IMR-90 (cell line): ENCODE measurements at regions not wholly inside any gene's neighbourhood (a gene's known extent, or its start where the extent isn't known, plus 50 kb on each side); places are given as distances from the start of the nearest gene placed in this dataset.

ENCODE experiments used
- ATAC-seq: fragments of 200-7000 bp; cut with Tn5 transposase; 2 replicates; pipeline ENCODE4 v1.9.1; 2020; ENCODE audit warnings: low read depth, mild to moderate bottlenecking, moderate library complexity
- BruUV-seq: library from RNA; stranded (reverse); fragments of 400-500 nt; replicated peaks from 2 replicates; lab custom pipeline; 2021; lab: Mats Ljungman, UMichigan
- CTCF ChIA-PET: fragments of 300-600 bp; formaldehyde crosslinking; extraction: SDS; loops from one replicate; lab custom pipeline; 2021; ENCODE audit warnings: antibody characterized with exemption; lab: Yijun Ruan, JAX
- POLR2A ChIA-PET: fragments of 300-600 bp; sonication (Branson Sonifier 250); formaldehyde crosslinking; loops from one replicate; lab custom pipeline; 2022; ENCODE audit warnings: antibody characterized with exemption; ENCODE audit not compliant: unreplicated experiment; lab: Charles Lee
- DNase-seq: peaks from one replicate; pipeline ENCODE4 v3.0.0; 2013
- H2AFZ ChIP-seq: replicated peaks from 2 replicates; pipeline ENCODE3; 2013; ENCODE audit warnings: low read length, mild to moderate bottlenecking; ENCODE audit not compliant: poor library complexity
- H2AK5ac ChIP-seq: 2 replicates; pipeline ENCODE4 v1.6.1; 2013; ENCODE audit warnings: low read depth, low read length, inconsistent platforms
- H2AK9ac ChIP-seq: replicated peaks from 2 replicates; pipeline ENCODE3; 2013; ENCODE audit warnings: mild to moderate bottlenecking, low read depth, low read length, moderate library complexity; ENCODE audit not compliant: poor library complexity
- H2BK120ac ChIP-seq: 2 replicates; pipeline ENCODE4 v1.6.1; 2013; ENCODE audit warnings: low read depth, low read length, inconsistent platforms
- H2BK15ac ChIP-seq: 3 replicates; pipeline ENCODE4 v1.6.1; 2013; ENCODE audit warnings: low read depth, low read length, inconsistent platforms
- H2BK20ac ChIP-seq: 2 replicates; pipeline ENCODE4 v1.6.1; 2013; ENCODE audit warnings: low read depth, mild to moderate bottlenecking, inconsistent platforms, low read length, moderate library complexity
- H2BK5ac ChIP-seq: 2 replicates; pipeline ENCODE4 v1.6.1; 2013; ENCODE audit warnings: mild to moderate bottlenecking, low read depth, low read length, inconsistent platforms; ENCODE audit not compliant: poor library complexity, severe bottlenecking
- H3K14ac ChIP-seq: replicated peaks from 2 replicates; pipeline ENCODE4 v1.6.1; 2013; ENCODE audit warnings: low read depth, low read length, inconsistent platforms
- H3K18ac ChIP-seq: 2 replicates; pipeline ENCODE4 v1.6.1; 2013; ENCODE audit warnings: low read depth, low read length, control low read depth
- H3K23ac ChIP-seq: 2 replicates; pipeline ENCODE4 v1.6.1; 2013; ENCODE audit warnings: low read depth, low read length, inconsistent platforms
- H3K27ac ChIP-seq: 2 replicates; pipeline ENCODE4 v1.5.1; 2013; ENCODE audit warnings: mild to moderate bottlenecking, control low read depth, low read length; ENCODE audit not compliant: insufficient read depth
- H3K27me3 ChIP-seq: 2 replicates; pipeline ENCODE4 v1.6.1; 2013; ENCODE audit warnings: low read length; ENCODE audit not compliant: control insufficient read depth, insufficient read depth
- H3K36me3 ChIP-seq: 2 replicates; pipeline ENCODE4 v1.6.1; 2013; ENCODE audit warnings: low read length, mixed read lengths; ENCODE audit not compliant: control insufficient read depth, insufficient read depth
- H3K4ac ChIP-seq: 2 replicates; pipeline ENCODE4 v1.6.1; 2013; ENCODE audit warnings: low read depth, low read length, inconsistent platforms
- H3K4me1 ChIP-seq: 2 replicates; pipeline ENCODE4 v1.6.1; 2013; ENCODE audit warnings: low read length, mixed read lengths; ENCODE audit not compliant: control insufficient read depth, insufficient read depth
- H3K4me2 ChIP-seq: 2 replicates; pipeline ENCODE4 v1.6.1; 2013; ENCODE audit warnings: low read depth, mild to moderate bottlenecking, control low read depth, low read length, moderate library complexity
- H3K4me3 ChIP-seq: 2 replicates; pipeline ENCODE4 v1.5.1; 2013; ENCODE audit warnings: low read depth, mild to moderate bottlenecking, control low read depth, low read length, moderate library complexity; ENCODE audit not compliant: insufficient read depth
- H3K56ac ChIP-seq: 2 replicates; pipeline ENCODE4 v1.6.1; 2013; ENCODE audit warnings: low read length, inconsistent platforms; ENCODE audit not compliant: insufficient read depth; ENCODE audit errors: extremely low read depth
- H3K79me1 ChIP-seq, 2 experiments: 2 replicates each; pipeline ENCODE4 v1.6.1; 2013; ENCODE audit warnings: low read length in 2 of 2, inconsistent platforms in 1 of 2, low read depth in 1 of 2
- H3K9ac ChIP-seq: 2 replicates; pipeline ENCODE4 v1.6.1; 2013; ENCODE audit warnings: low read depth, low read length, control low read depth
- H3K9me1 ChIP-seq: 2 replicates; pipeline ENCODE4 v1.6.1; 2013; ENCODE audit warnings: low read length, inconsistent platforms; ENCODE audit not compliant: insufficient read depth
- H3K9me3 ChIP-seq: 2 replicates; pipeline ENCODE4 v1.6.1; 2013; ENCODE audit warnings: low read length; ENCODE audit not compliant: control insufficient read depth, insufficient read depth
- H4K20me1 ChIP-seq: 2 replicates; pipeline ENCODE4 v1.6.1; 2013; ENCODE audit warnings: low read length, inconsistent platforms; ENCODE audit not compliant: insufficient read depth
- H4K5ac ChIP-seq: 2 replicates; pipeline ENCODE4 v1.6.1; 2013; ENCODE audit warnings: mild to moderate bottlenecking, low read depth, low read length, control low read depth
- H4K8ac ChIP-seq, 2 experiments: 2 replicates each; pipeline ENCODE4 v1.6.1; 2013; ENCODE audit warnings: low read depth in 2 of 2, low read length in 2 of 2, control low read depth in 1 of 2, inconsistent platforms in 1 of 2
- H4K91ac ChIP-seq: 2 replicates; pipeline ENCODE4 v1.6.1; 2013; ENCODE audit warnings: low read depth, low read length, inconsistent platforms; ENCODE audit not compliant: insufficient read depth
- CHD1 ChIP-seq: IDR thresholded peaks from 2 replicates; pipeline ENCODE4 v1.6.1; 2012; ENCODE audit warnings: low read depth, low read length, improper control_type of control experiment
- FOS ChIP-seq: fragments of 150-350 bp; IDR thresholded peaks from 2 replicates; pipeline ENCODE4 v1.6.1; 2016; ENCODE audit warnings: low read depth, low read length
- POLR2A ChIP-seq: IDR thresholded peaks from 2 replicates; pipeline ENCODE4 v1.6.1; 2012; ENCODE audit warnings: mild to moderate bottlenecking, low read depth, low read length
- RFX5 ChIP-seq: IDR thresholded peaks from 2 replicates; pipeline ENCODE4 v1.8.0; 2012; ENCODE audit warnings: low read depth, mild to moderate bottlenecking, low read length, moderate library complexity
- USF2 ChIP-seq: fragments of 150-350 bp; IDR thresholded peaks from 2 replicates; pipeline ENCODE4 v1.6.1; 2017; ENCODE audit warnings: mild to moderate bottlenecking, antibody characterized with exemption, low read length, low read depth
- WGBS, 2 experiments: methylation state at CpG; one replicate each; pipeline versions ENCODE4 v1.1.5 to v1.1.7; 2013; ENCODE audit warnings: missing lambda C conversion rate in 2 of 2; ENCODE audit not compliant: insufficient read length in 1 of 2; ENCODE audit errors: extremely low coverage in 2 of 2; 5-methylcytosine and 5-hydroxymethylcytosine counted together
- dilution Hi-C: fragments of 300-500 bp; cut with HindIII; formaldehyde crosslinking; loops from one replicate; pipeline ENCODE4 v1.14.3; 2018; ENCODE audit warnings: low sequenced_read_pairs; ENCODE audit not compliant: unreplicated experiment
- in situ Hi-C: fragments of 300-500 bp; cut with MboI; formaldehyde crosslinking; loops from 3 replicates; pipeline ENCODE4 v1.14.3; 2019; ENCODE audit warnings: low sequenced_read_pairs, inconsistent platforms, mixed read lengths
- intact Hi-C: fragments of 100-400 bp; cut with micrococcal nuclease; formaldehyde crosslinking; loops from 2 replicates; pipeline ENCODE4 v1.10.0; 2022

- no peak overlapping the region for H2BK120ac ChIP-seq
- TF ChIP-seq USF2 (no peak), RFX5 (no peak), POLR2A (no peak), CHD1 (no peak), FOS (no peak)
- no peak overlapping the region for H3K18ac ChIP-seq
- H2BK15ac ChIP-seq: no peak overlapping the region
- no CpG with 5 or more reads among the region's 3 CpGs for WGBS, 2 experiments
- CTCF ChIA-PET: interaction anchor here (0.7 kb wide), 1 partner anchor 306 kb away, joined by 5 read pairs; no protein-coding TSS in a partner anchor
- H3K79me1 ChIP-seq: no peaks in the 10 kb centered on the region
- H3K9me1 ChIP-seq: no peaks in the 10 kb centered on the region
- no peak overlapping the region for H2AK9ac ChIP-seq
- no peak overlapping the region for H3K23ac ChIP-seq
- POLR2A ChIA-PET: no interaction called here
- DNase-seq (no peak), ATAC-seq (no peak)
- no peak overlapping the region for H4K8ac ChIP-seq
- no peak overlapping the region for H2AK5ac ChIP-seq
- no peak overlapping the region for H4K91ac ChIP-seq
- H3K27ac ChIP-seq: no peak overlapping the region
- H3K36me3 ChIP-seq: no peaks in the 10 kb centered on the region
- dilution Hi-C loops: no loop called here
- no peak overlapping the region for H3K4ac ChIP-seq
- no peaks in the 10 kb centered on the region for H4K20me1 ChIP-seq
- intact Hi-C loops: no loop called here
- no peak overlapping the region for H2AFZ ChIP-seq
- H3K56ac ChIP-seq: no peak overlapping the region
- peaks cover 3% of the 10 kb centered on the region; the same call in 1 of the 2 replicates for H3K9me3 ChIP-seq
- in situ Hi-C loops: no loop called here
- H4K5ac ChIP-seq: no peak overlapping the region
- H3K4me1 ChIP-seq: no peaks in the 10 kb centered on the region
- H3K9ac ChIP-seq: no peak overlapping the region
- no TSS peak for BruUV-seq
- H3K4me2 ChIP-seq: no peak overlapping the region
- H2BK5ac ChIP-seq: no peak overlapping the region
- peaks cover 20% of the 10 kb centered on the region for H3K27me3 ChIP-seq
- H2BK20ac ChIP-seq: no peak overlapping the region
- no peak overlapping the region for H3K14ac ChIP-seq
- H3K4me3 ChIP-seq: no peak overlapping the region
Measured at GRCh38 chr10:112887968-112888367, 62.1 kb upstream of the TCF7L2 start.
